Bronchial epithelial cell (primary cell): ENCODE measurements at regions not wholly inside any gene's neighbourhood (a gene's known extent, or its start where the extent isn't known, plus 50 kb on each side); places are given as distances from the start of the nearest gene placed in this dataset.

Experiments
- DNase-seq: peaks from one replicate; pipeline ENCODE4 v3.0.0-alpha.2; 2010; ENCODE audit warnings: low read depth
- FAIRE-seq: peaks from 2 replicates; lab custom pipeline; 2011; peaks lifted over from hg19 to GRCh38; lab: Jason Lieb, UNC
- H3K27me3 ChIP-seq: 2 replicates; pipeline ENCODE4 v1.5.1; 2011; ENCODE audit warnings: low read length; ENCODE audit not compliant: control insufficient read depth, insufficient read depth
- H3K36me3 ChIP-seq: 2 replicates; pipeline ENCODE4 v1.5.1; 2011; ENCODE audit warnings: low read length; ENCODE audit not compliant: control insufficient read depth, insufficient read depth
- H3K4me3 ChIP-seq: 2 replicates; pipeline ENCODE4 v1.5.1; 2011; ENCODE audit warnings: mild to moderate bottlenecking, low read depth, low read length, control low read depth
- CTCF ChIP-seq: IDR thresholded peaks from 2 replicates; pipeline ENCODE4 v1.5.1; 2011; ENCODE audit warnings: mild to moderate bottlenecking, moderate library complexity, low read length, control low read depth, inconsistent platforms; ENCODE audit not compliant: insufficient read depth, severe bottlenecking

- TF ChIP-seq CTCF, result no peak
- Histone ChIP-seq H3K36me3 (no peaks in the 10 kb centered on the region), H3K4me3 (no peak overlapping the region), H3K27me3 (peaks cover 1% of the 10 kb centered on the region)
- FAIRE-seq, result no peak
- DNase-seq, result no peak
These were observed 52.5 kb upstream of the CHD6 start for GRCh38 chr20:41670631-41671030.

GRCh38 chr20:41669708-41670263, 51.6 kb upstream of the CHD6 start:
- no peak for FAIRE-seq

GRCh38 chr20:41668057-41668749, 50.0 kb upstream of the CHD6 start:
- FAIRE-seq (no peak), DNase-seq (no peak)
- H3K27me3 ChIP-seq, result peaks cover 1% of the 10 kb centered on the region
- TF ChIP-seq CTCF, result no peak
- no peak overlapping the region for H3K4me3 ChIP-seq
- no peaks in the 10 kb centered on the region for H3K36me3 ChIP-seq

More at GRCh38 chr20:41669708-41670263, 51.6 kb upstream of the CHD6 start:
- no peak for DNase-seq
- Histone ChIP-seq H3K36me3 (no peaks in the 10 kb centered on the region), H3K27me3 (peaks cover 1% of the 10 kb centered on the region), H3K4me3 (no peak overlapping the region)
- TF ChIP-seq CTCF, result no peak
